Upper lobe of right lung (tissue), 1 donor: ENCODE measurements at regions not wholly inside any gene's neighbourhood (a gene's known extent, or its start where the extent isn't known, plus 50 kb on each side); places are given as distances from the start of the nearest gene placed in this dataset.

ENCODE experiments used
- ATAC-seq: fragments of 200-7000 bp; cut with Tn5 transposase; one replicate; pipeline ENCODE4 v1.9.1; 2020; ENCODE audit warnings: mild to moderate bottlenecking, moderate library complexity
- DNase-seq: peaks from one replicate; pipeline ENCODE4 v3.0.0-alpha.2; 2020
- H3K27ac ChIP-seq: fragments of 200-600 bp; one replicate; pipeline ENCODE4 v1.8.0; 2022
- H3K27me3 ChIP-seq: fragments of 200-600 bp; one replicate; pipeline ENCODE4 v1.8.0; 2022; ENCODE audit warnings: mild to moderate bottlenecking
- H3K36me3 ChIP-seq: fragments of 200-600 bp; one replicate; pipeline ENCODE4 v1.8.0; 2022
- H3K4me1 ChIP-seq: fragments of 200-600 bp; one replicate; pipeline ENCODE4 v1.8.0; 2022
- H3K4me3 ChIP-seq: fragments of 200-600 bp; one replicate; pipeline ENCODE4 v1.8.0; 2022; ENCODE audit warnings: mild to moderate bottlenecking
- H3K9me3 ChIP-seq: fragments of 200-600 bp; one replicate; pipeline ENCODE4 v1.8.0; 2022
- CTCF ChIP-seq: fragments of 200-600 bp; IDR thresholded peaks from one replicate; pipeline ENCODE4 v1.8.0; 2022; ENCODE audit warnings: antibody characterized with exemption
- intact Hi-C: fragments of 100-400 bp; cut with DNase I; formaldehyde crosslinking; loops from one replicate; pipeline ENCODE4 v1.11.0; 2022
- donor health status: DM: no; HTN: yes; CAD: no; lungs with severe emphysema.

GRCh38 chr18:7395566-7395965, 164.7 kb downstream of the LRRC30 start:
- Histone ChIP-seq H3K36me3 (no peaks in the 10 kb centered on the region), H3K27me3 (no peaks in the 10 kb centered on the region), H3K4me3 (no peak overlapping the region), H3K9me3 (no peaks in the 10 kb centered on the region), H3K4me1 (no peaks in the 10 kb centered on the region), H3K27ac (no peak overlapping the region)
- intact Hi-C loops, result no loop called here
- TF ChIP-seq CTCF, result no peak
- ATAC-seq (no peak), DNase-seq (no peak)

GRCh38 chr18:7413906-7414305, 153.2 kb upstream of the PTPRM start:
- intact Hi-C loops, result no loop called here
- DNase-seq, result no peak

GRCh38 chr18:7414459-7414858, 152.7 kb upstream of the PTPRM start:
- no peaks in the 10 kb centered on the region for H3K36me3 ChIP-seq
- DNase-seq (no peak), ATAC-seq (peak; percentile 59)
- no peak overlapping the region for H3K4me3 ChIP-seq
- no peaks in the 10 kb centered on the region for H3K4me1 ChIP-seq
- intact Hi-C loops, result no loop called here
- H3K27ac ChIP-seq, result peak overlapping the region; percentile 19
- TF ChIP-seq CTCF, result no peak
- no peaks in the 10 kb centered on the region for H3K9me3 ChIP-seq
- H3K27me3 ChIP-seq, result no peaks in the 10 kb centered on the region

More at GRCh38 chr18:7413906-7414305, 153.2 kb upstream of the PTPRM start:
- TF ChIP-seq CTCF, result no peak
- no peaks in the 10 kb centered on the region for H3K4me1 ChIP-seq
- H3K9me3 ChIP-seq, result no peaks in the 10 kb centered on the region
- no peak for ATAC-seq
- H3K4me3 ChIP-seq, result no peak overlapping the region
- no peaks in the 10 kb centered on the region for H3K27me3 ChIP-seq
- H3K27ac ChIP-seq, result peak overlapping the region; percentile 19
- H3K36me3 ChIP-seq, result no peaks in the 10 kb centered on the region

- Histone ChIP-seq H3K4me1 (no peaks in the 10 kb centered on the region), H3K36me3 (no peaks in the 10 kb centered on the region), H3K4me3 (no peak overlapping the region), H3K27ac (peak overlapping the region; percentile 19), H3K9me3 (no peaks in the 10 kb centered on the region), H3K27me3 (no peaks in the 10 kb centered on the region)
- DNase-seq, result no peak
- no peak for TF ChIP-seq CTCF
- ATAC-seq, result no peak
- intact Hi-C loops, result no loop called here
These were observed 151.8 kb upstream of the PTPRM start for GRCh38 chr18:7415081-7415894.

GRCh38 chr18:7417727-7418126, 149.4 kb upstream of the PTPRM start:
- intact Hi-C loops, result no loop called here
- no peak for DNase-seq
- Histone ChIP-seq H3K36me3 (no peaks in the 10 kb centered on the region), H3K27ac (no peak overlapping the region), H3K27me3 (no peaks in the 10 kb centered on the region), H3K4me1 (no peaks in the 10 kb centered on the region), H3K4me3 (no peak overlapping the region), H3K9me3 (no peaks in the 10 kb centered on the region)
- no peak for ATAC-seq
- no peak for TF ChIP-seq CTCF
